Dedifferentiated amniotic fluid mesenchymal stem cell (primary cell): ENCODE measurements at regions not wholly inside any gene's neighbourhood (a gene's known extent, or its start where the extent isn't known, plus 50 kb on each side); places are given as distances from the start of the nearest gene placed in this dataset.
"Not testable (repeated sequence)": the region's sequence is repeated elsewhere in the genome, so short reads cannot be mapped to it uniquely, and the experiment has no call there.

Experiments
- DNase-seq: peaks from one replicate; pipeline ENCODE4 v3.0.0-alpha.2; 2016; ENCODE audit errors: extremely low spot score

GRCh38 chr4:92232566-92232965 is 71.2 kb upstream of the GRID2 start:
- DNase-seq: no peak

GRCh38 chr4:92234393-92235176 is 69.2 kb upstream of the GRID2 start:
- DNase-seq: peak; percentile 99

GRCh38 chr4:92235731-92236130 is 68.0 kb upstream of the GRID2 start:
- no peak for DNase-seq

GRCh38 chr4:92236877-92237276 is 66.9 kb upstream of the GRID2 start:
- peak; percentile 44 for DNase-seq

GRCh38 chr4:92237559-92237958 is 66.2 kb upstream of the GRID2 start:
- no peak for DNase-seq

- no peak for DNase-seq
Measured at GRCh38 chr4:92241094-92241493, 62.7 kb upstream of the GRID2 start.

GRCh38 chr4:92246384-92246783 is 57.4 kb upstream of the GRID2 start:
- no peak for DNase-seq

GRCh38 chr4:92249541-92249940 is 54.2 kb upstream of the GRID2 start:
- DNase-seq: no peak

GRCh38 chr4:92251711-92252110 is 52.1 kb upstream of the GRID2 start:
- no peak for DNase-seq

- not testable (repeated sequence) for DNase-seq
Measured at GRCh38 chr4:92252358-92252757, 51.4 kb upstream of the GRID2 start.

- no peak for DNase-seq
Measured at GRCh38 chr4:92252846-92253245, 50.9 kb upstream of the GRID2 start.

- DNase-seq: no peak
Measured at GRCh38 chr4:92253550-92253949, 50.2 kb upstream of the GRID2 start.
